Keratinocyte (primary cell): ENCODE measurements at regions not wholly inside any gene's neighbourhood (a gene's known extent, or its start where the extent isn't known, plus 50 kb on each side); places are given as distances from the start of the nearest gene placed in this dataset.

Experiments used
- EZH2 ChIP-seq: IDR thresholded peaks from one replicate; pipeline ENCODE4 v1.6.1; 2012; ENCODE audit warnings: inconsistent platforms, mild to moderate bottlenecking, low read length, moderate library complexity
- TF ChIP-seq, protein P1 (sequence below), 3 experiments: IDR thresholded peaks in 1 of 3; conservative IDR thresholded peaks in 1 of 3; optimal IDR thresholded peaks in 1 of 3; 2 replicates in 2 of 3; 3 replicates in 1 of 3; pipeline versions ENCODE3 to v1.5.1; 2011; ENCODE audit warnings: low read length in 3 of 3, mild to moderate bottlenecking in 3 of 3, moderate library complexity in 2 of 3, control low read depth in 1 of 3, inconsistent platforms in 1 of 3; ENCODE audit not compliant: insufficient read depth in 2 of 3; ENCODE audit errors: extremely low read depth in 1 of 3

DNA sequence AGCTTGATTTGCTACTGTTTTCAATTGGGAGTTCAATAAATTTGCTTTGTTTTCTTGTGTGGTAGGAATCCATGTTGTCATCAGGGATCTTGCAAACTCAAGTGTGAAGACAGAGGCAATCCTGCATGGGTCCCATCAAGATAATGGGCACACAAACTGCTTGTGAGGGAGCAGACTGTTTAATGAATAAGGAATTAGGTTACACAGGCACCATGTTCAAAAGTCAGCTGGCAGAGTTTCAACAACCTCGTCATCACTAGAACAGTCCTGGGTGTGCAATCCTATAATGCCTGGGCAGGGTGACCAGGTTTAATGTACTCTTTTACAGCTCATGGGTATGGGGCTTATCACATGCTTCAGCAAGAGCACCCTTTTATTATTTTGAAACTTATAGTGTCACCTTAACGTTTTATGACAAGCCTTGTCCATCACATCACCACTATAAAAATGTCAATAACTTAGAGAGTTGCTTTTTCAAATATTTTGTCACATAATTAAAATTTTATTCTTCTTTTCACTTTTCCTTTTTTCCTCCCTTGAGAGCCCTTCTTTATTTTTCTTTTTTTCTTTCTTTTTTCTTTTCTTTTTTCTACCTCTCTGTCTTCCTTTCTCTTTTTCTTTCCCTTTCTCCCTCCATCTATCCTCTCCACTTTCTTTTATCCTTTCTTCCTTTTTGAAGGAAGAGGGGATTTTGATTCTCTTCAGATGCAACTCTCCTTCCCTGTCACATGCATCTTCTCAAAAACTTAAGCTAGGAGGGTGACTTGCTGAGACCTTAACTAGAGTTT is 252.2 kb upstream of the ATP2B1 start:
- TF ChIP-seq, protein P1, sequence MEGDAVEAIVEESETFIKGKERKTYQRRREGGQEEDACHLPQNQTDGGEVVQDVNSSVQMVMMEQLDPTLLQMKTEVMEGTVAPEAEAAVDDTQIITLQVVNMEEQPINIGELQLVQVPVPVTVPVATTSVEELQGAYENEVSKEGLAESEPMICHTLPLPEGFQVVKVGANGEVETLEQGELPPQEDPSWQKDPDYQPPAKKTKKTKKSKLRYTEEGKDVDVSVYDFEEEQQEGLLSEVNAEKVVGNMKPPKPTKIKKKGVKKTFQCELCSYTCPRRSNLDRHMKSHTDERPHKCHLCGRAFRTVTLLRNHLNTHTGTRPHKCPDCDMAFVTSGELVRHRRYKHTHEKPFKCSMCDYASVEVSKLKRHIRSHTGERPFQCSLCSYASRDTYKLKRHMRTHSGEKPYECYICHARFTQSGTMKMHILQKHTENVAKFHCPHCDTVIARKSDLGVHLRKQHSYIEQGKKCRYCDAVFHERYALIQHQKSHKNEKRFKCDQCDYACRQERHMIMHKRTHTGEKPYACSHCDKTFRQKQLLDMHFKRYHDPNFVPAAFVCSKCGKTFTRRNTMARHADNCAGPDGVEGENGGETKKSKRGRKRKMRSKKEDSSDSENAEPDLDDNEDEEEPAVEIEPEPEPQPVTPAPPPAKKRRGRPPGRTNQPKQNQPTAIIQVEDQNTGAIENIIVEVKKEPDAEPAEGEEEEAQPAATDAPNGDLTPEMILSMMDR (optimal IDR thresholded peaks at IDR 0.05 in 1 of 3, IDR thresholded peaks at IDR 0.05 in 1 of 3, conservative IDR thresholded peaks at IDR 0.05 in 1 of 3; ENCODE audit: extremely low read depth in 1 of 3, insufficient read depth in 2 of 3, low read length in 3 of 3) = no peak
- TF ChIP-seq EZH2 = no peak
